LNCAP (cell line): ENCODE measurements at regions not wholly inside any gene's neighbourhood (a gene's known extent, or its start where the extent isn't known, plus 50 kb on each side); places are given as distances from the start of the nearest gene placed in this dataset.

Experiments used
- CTCF ChIP-seq: fragments of 450-650 bp; IDR thresholded peaks from 2 replicates; pipeline ENCODE4 v1.5.1; 2017; ENCODE audit warnings: mild to moderate bottlenecking

- TF ChIP-seq CTCF, result no peak
These were observed 90.7 kb upstream of the KRR1 start for GRCh38 chr12:75602106-75602505.

GRCh38 chr12:75600146-75600545 lies 88.7 kb upstream of the KRR1 start:
- no peak for TF ChIP-seq CTCF

- TF ChIP-seq CTCF, result no peak
These were observed 87.7 kb upstream of the KRR1 start for GRCh38 chr12:75599061-75599460.

GRCh38 chr12:75596406-75596805 lies 85.0 kb upstream of the KRR1 start:
- TF ChIP-seq CTCF, result no peak

- TF ChIP-seq CTCF, result no peak
These were observed 81.4 kb upstream of the KRR1 start for GRCh38 chr12:75592638-75593335.

- TF ChIP-seq CTCF, result no peak
These were observed 80.7 kb upstream of the KRR1 start for GRCh38 chr12:75592086-75592485.

- TF ChIP-seq CTCF, result no peak
These were observed 80.2 kb upstream of the KRR1 start for GRCh38 chr12:75591628-75592027.

GRCh38 chr12:75589801-75590200 lies 78.4 kb upstream of the KRR1 start:
- no peak for TF ChIP-seq CTCF
